ENCODE measurements at regions not wholly inside any gene's neighbourhood (a gene's known extent, or its start where the extent isn't known, plus 50 kb on each side); places are given as distances from the start of the nearest gene placed in this dataset.
"Not testable (repeated sequence)": the region's sequence is repeated elsewhere in the genome, so short reads cannot be mapped to it uniquely, and the experiment has no call there.

- Mint-ChIP-seq H3K27me3 (peaks cover 4% of the 10 kb centered on the region), H3K4me1 (no peaks in the 10 kb centered on the region), H3K27ac (no peak overlapping the region), H3K36me3 (ENCODE audit: low read depth) (no peaks in the 10 kb centered on the region), H3K9me3 (no peaks in the 10 kb centered on the region), H3K4me3 (no peak overlapping the region)
- intact Hi-C loops (cut with micrococcal nuclease), result no loop called here
- DNase-seq, result no peak
These were observed 249.0 kb downstream of the SETD4 start for GRCh38 chr21:35811191-35811806.

GRCh38 chr21:35810431-35810970 is 249.8 kb downstream of the SETD4 start:
- H3K27me3 Mint-ChIP-seq, result peaks cover 4% of the 10 kb centered on the region
- H3K27ac Mint-ChIP-seq, result no peak overlapping the region
- DNase-seq, result no peak
- no peaks in the 10 kb centered on the region for H3K4me1 Mint-ChIP-seq
- H3K4me3 Mint-ChIP-seq, result no peak overlapping the region
- H3K36me3 Mint-ChIP-seq (ENCODE audit: low read depth), result no peaks in the 10 kb centered on the region
- peaks cover under 1% of the 10 kb centered on the region for H3K9me3 Mint-ChIP-seq
- intact Hi-C loops (cut with micrococcal nuclease), result no loop called here

- DNase-seq, result no peak
- Mint-ChIP-seq H3K4me1 (no peaks in the 10 kb centered on the region), H3K9me3 (peaks cover 3% of the 10 kb centered on the region), H3K27ac (no peak overlapping the region), H3K27me3 (peaks cover 8% of the 10 kb centered on the region), H3K36me3 (ENCODE audit: low read depth) (no peaks in the 10 kb centered on the region), H3K4me3 (no peak overlapping the region)
- intact Hi-C loops (cut with micrococcal nuclease), result no loop called here
These were observed 258.9 kb downstream of the SETD4 start for GRCh38 chr21:35801391-35801790.

- H3K4me1 Mint-ChIP-seq; H3K27ac Mint-ChIP-seq; H3K4me3 Mint-ChIP-seq; H3K27me3 Mint-ChIP-seq; intact Hi-C loops (cut with micrococcal nuclease); H3K36me3 Mint-ChIP-seq (ENCODE audit: low read depth); H3K9me3 Mint-ChIP-seq; DNase-seq: not testable (repeated sequence)
These were observed 259.4 kb downstream of the SETD4 start for GRCh38 chr21:35800796-35801385.

GRCh38 chr21:35796844-35797243 is 263.5 kb downstream of the SETD4 start:
- intact Hi-C loops (cut with micrococcal nuclease), result no loop called here
- Mint-ChIP-seq H3K36me3 (ENCODE audit: low read depth) (no peaks in the 10 kb centered on the region), H3K4me1 (no peaks in the 10 kb centered on the region)

GRCh38 chr21:35794527-35794926 is 265.8 kb downstream of the SETD4 start:
- H3K27ac Mint-ChIP-seq; intact Hi-C loops (cut with micrococcal nuclease); H3K36me3 Mint-ChIP-seq (ENCODE audit: low read depth); H3K4me3 Mint-ChIP-seq; DNase-seq; H3K9me3 Mint-ChIP-seq; H3K27me3 Mint-ChIP-seq; H3K4me1 Mint-ChIP-seq: not testable (repeated sequence)

More at GRCh38 chr21:35796844-35797243, 263.5 kb downstream of the SETD4 start:
- DNase-seq, result no peak
- Mint-ChIP-seq H3K9me3 (no peaks in the 10 kb centered on the region), H3K4me3 (no peak overlapping the region), H3K27me3 (no peaks in the 10 kb centered on the region), H3K27ac (no peak overlapping the region)

- Mint-ChIP-seq H3K27ac (no peak overlapping the region), H3K4me1 (no peaks in the 10 kb centered on the region), H3K4me3 (no peak overlapping the region), H3K36me3 (ENCODE audit: low read depth) (no peaks in the 10 kb centered on the region), H3K9me3 (no peaks in the 10 kb centered on the region), H3K27me3 (no peaks in the 10 kb centered on the region)
- no peak for DNase-seq
- intact Hi-C loops (cut with micrococcal nuclease), result no loop called here
These were observed 267.6 kb downstream of the SETD4 start for GRCh38 chr21:35792569-35793305.

GRCh38 chr21:35791541-35792325 is 268.6 kb downstream of the SETD4 start:
- H3K4me3 Mint-ChIP-seq, result no peak overlapping the region
- no peak for DNase-seq
- H3K9me3 Mint-ChIP-seq, result peaks cover 4% of the 10 kb centered on the region
- H3K27ac Mint-ChIP-seq, result no peak overlapping the region
- H3K4me1 Mint-ChIP-seq, result no peaks in the 10 kb centered on the region
- no peaks in the 10 kb centered on the region for H3K27me3 Mint-ChIP-seq
- H3K36me3 Mint-ChIP-seq (ENCODE audit: low read depth), result no peaks in the 10 kb centered on the region
- intact Hi-C loops (cut with micrococcal nuclease), result no loop called here

- DNase-seq, result no peak
- Mint-ChIP-seq H3K27ac (no peak overlapping the region), H3K36me3 (ENCODE audit: low read depth) (no peaks in the 10 kb centered on the region), H3K4me3 (no peak overlapping the region), H3K27me3 (peaks cover 2% of the 10 kb centered on the region), H3K9me3 (peaks cover 7% of the 10 kb centered on the region), H3K4me1 (no peaks in the 10 kb centered on the region)
- intact Hi-C loops (cut with micrococcal nuclease), result no loop called here
These were observed 276.6 kb downstream of the SETD4 start for GRCh38 chr21:35783721-35784120.

- DNase-seq, result no peak
- Mint-ChIP-seq H3K36me3 (ENCODE audit: low read depth) (no peaks in the 10 kb centered on the region), H3K27ac (no peak overlapping the region), H3K4me3 (no peak overlapping the region), H3K9me3 (peaks cover 10% of the 10 kb centered on the region), H3K27me3 (peaks cover 4% of the 10 kb centered on the region), H3K4me1 (no peaks in the 10 kb centered on the region)
- intact Hi-C loops (cut with micrococcal nuclease), result no loop called here
These were observed 277.7 kb downstream of the SETD4 start for GRCh38 chr21:35782667-35783066.

- Mint-ChIP-seq H3K36me3 (ENCODE audit: low read depth) (no peaks in the 10 kb centered on the region), H3K9me3 (peaks cover 5% of the 10 kb centered on the region), H3K4me1 (no peaks in the 10 kb centered on the region), H3K27me3 (peaks cover 8% of the 10 kb centered on the region), H3K4me3 (no peak overlapping the region), H3K27ac (no peak overlapping the region)
- DNase-seq, result no peak
- intact Hi-C loops (cut with micrococcal nuclease), result no loop called here
These were observed 279.3 kb downstream of the SETD4 start for GRCh38 chr21:35780983-35781382.

GRCh38 chr21:35779690-35780570 is 280.4 kb downstream of the SETD4 start:
- H3K27ac Mint-ChIP-seq, result no peak overlapping the region
- no peak overlapping the region for H3K4me3 Mint-ChIP-seq
- peaks cover 7% of the 10 kb centered on the region for H3K27me3 Mint-ChIP-seq
- H3K4me1 Mint-ChIP-seq, result no peaks in the 10 kb centered on the region
- intact Hi-C loops (cut with micrococcal nuclease), result no loop called here
- H3K9me3 Mint-ChIP-seq, result peaks cover 3% of the 10 kb centered on the region
- no peak for DNase-seq
- no peaks in the 10 kb centered on the region for H3K36me3 Mint-ChIP-seq (ENCODE audit: low read depth)

GRCh38 chr21:35779167-35779566 is 281.2 kb downstream of the SETD4 start:
- intact Hi-C loops (cut with micrococcal nuclease), result no loop called here
- H3K4me3 Mint-ChIP-seq, result no peak overlapping the region
- no peak for DNase-seq
- no peaks in the 10 kb centered on the region for H3K36me3 Mint-ChIP-seq (ENCODE audit: low read depth)
- peaks cover 3% of the 10 kb centered on the region for H3K9me3 Mint-ChIP-seq
- H3K4me1 Mint-ChIP-seq, result no peaks in the 10 kb centered on the region
- no peak overlapping the region for H3K27ac Mint-ChIP-seq
- H3K27me3 Mint-ChIP-seq, result peaks cover 13% of the 10 kb centered on the region

Measured in activated CD4-positive, alpha-beta T cell treated with anti-CD3 and anti-CD28 coated beads, Interleukin-2, amount 10 ng/mL, durations not matched to agents 24 days and 14 days (primary cell).